ENCODE measurements at regions not wholly inside any gene's neighbourhood (a gene's known extent, or its start where the extent isn't known, plus 50 kb on each side); places are given as distances from the start of the nearest gene placed in this dataset.

DNA sequence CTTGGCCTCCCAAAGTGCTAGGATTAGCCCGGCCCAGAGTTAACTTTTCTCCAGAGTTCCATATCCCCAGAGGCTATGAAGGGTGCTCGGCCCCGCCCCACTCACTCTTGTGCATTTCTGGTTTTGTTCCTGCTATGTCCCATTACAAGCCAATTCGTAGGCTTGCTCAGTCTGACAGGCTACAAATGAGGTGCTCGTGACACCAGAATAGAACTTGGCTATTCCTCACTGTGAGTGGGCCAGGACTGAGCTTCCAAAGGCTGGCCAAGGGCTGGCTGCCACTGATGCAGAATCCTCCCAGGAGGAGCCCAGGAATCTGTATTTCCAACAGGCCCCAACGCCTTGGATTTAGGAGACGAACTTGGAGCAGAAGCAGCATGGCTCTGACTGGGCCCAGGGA lies 282.7 kb upstream of the C2CD4B start:
- Histone ChIP-seq H3K27ac (no peak overlapping the region), H3K4me3 (no peak overlapping the region), H3K27me3 (no peaks in the 10 kb centered on the region), H3K4me1 (peaks cover 4 to 44% (median 25%) of the 10 kb centered on the region in 4 donors), H3K36me3 (no peaks in the 10 kb centered on the region), H3K9me3 (no peaks in the 10 kb centered on the region)
- DNase-seq = no peak
- WGBS, 5 donors = 67 to 92% (median 90%) methylated on average over 7 of the region's 7 CpGs
- TF ChIP-seq, protein P1, sequence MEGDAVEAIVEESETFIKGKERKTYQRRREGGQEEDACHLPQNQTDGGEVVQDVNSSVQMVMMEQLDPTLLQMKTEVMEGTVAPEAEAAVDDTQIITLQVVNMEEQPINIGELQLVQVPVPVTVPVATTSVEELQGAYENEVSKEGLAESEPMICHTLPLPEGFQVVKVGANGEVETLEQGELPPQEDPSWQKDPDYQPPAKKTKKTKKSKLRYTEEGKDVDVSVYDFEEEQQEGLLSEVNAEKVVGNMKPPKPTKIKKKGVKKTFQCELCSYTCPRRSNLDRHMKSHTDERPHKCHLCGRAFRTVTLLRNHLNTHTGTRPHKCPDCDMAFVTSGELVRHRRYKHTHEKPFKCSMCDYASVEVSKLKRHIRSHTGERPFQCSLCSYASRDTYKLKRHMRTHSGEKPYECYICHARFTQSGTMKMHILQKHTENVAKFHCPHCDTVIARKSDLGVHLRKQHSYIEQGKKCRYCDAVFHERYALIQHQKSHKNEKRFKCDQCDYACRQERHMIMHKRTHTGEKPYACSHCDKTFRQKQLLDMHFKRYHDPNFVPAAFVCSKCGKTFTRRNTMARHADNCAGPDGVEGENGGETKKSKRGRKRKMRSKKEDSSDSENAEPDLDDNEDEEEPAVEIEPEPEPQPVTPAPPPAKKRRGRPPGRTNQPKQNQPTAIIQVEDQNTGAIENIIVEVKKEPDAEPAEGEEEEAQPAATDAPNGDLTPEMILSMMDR (IDR thresholded peaks at IDR 0.05) = no peak
- no peak for TF ChIP-seq POLR2A (IDR thresholded peaks at IDR 0.05)
- TF ChIP-seq POLR2AphosphoS5 (IDR thresholded peaks at IDR 0.05) = no peak
- no peak for TF ChIP-seq EP300 (IDR thresholded peaks at IDR 0.05)
- intact Hi-C loops (cut with DNase I; ENCODE audit: low total_unique reads) = no loop called here

DNA sequence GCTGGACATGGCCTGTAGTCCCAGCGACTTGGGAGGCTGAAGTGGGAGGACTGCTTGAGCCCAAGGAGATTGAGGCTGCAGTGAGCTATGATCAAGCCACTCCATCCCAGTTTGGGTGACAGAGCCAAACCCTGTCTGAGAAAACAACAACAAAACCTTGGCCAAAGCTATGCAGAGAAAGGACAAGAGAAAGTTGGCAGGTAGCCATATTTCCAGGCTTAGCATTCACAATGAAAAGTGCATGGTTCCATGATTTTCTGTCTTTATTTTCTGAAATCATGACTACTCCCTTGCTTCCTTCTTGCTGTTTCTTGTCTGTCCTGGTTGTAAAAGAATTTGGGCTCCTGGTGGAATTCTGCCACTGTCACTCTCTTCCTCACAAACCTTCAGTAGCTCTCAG lies 284.6 kb upstream of the C2CD4B start:
- no peak for DNase-seq
- Histone ChIP-seq H3K36me3 (no peaks in the 10 kb centered on the region), H3K27ac (no peak overlapping the region), H3K9me3 (no peaks in the 10 kb centered on the region), H3K27me3 (no peaks in the 10 kb centered on the region), H3K4me3 (no peak overlapping the region), H3K4me1 (peaks cover 10 to 57% (median 27%) of the 10 kb centered on the region in 4 donors)
- TF ChIP-seq, protein P1 (IDR thresholded peaks at IDR 0.05) = no peak
- TF ChIP-seq POLR2AphosphoS5 (IDR thresholded peaks at IDR 0.05) (no peak), POLR2A (IDR thresholded peaks at IDR 0.05) (no peak), EP300 (IDR thresholded peaks at IDR 0.05) (no peak)
- intact Hi-C loops (cut with DNase I; ENCODE audit: low total_unique reads) = no loop called here
- 68 to 95% (median 82%) methylated on average over 1 of the region's 1 CpG for WGBS, 5 donors

DNA sequence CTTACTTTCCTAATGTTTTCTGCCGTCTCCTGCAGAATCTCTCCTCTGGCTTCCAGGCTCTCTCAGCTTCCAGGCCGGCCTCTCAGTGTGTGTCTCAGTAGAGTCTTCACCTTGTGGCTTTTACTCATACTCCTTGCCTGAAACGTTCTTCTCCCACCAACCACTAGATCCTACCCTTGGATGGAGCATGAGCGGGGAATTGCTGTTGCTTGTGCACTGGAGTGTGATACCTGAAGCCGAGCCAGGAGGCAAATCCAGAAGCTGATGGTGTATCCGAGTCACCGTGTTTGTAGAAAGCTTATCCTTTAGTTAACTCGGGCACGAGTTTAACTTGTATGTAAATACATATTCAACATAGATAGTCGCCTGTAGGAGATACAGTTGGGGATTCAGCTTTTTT lies 285.0 kb upstream of the C2CD4B start:
- 71 to 82% (median 74%) methylated on average over 10 of the region's 10 CpGs for WGBS, 5 donors
- no peak for DNase-seq
- no peaks in the 10 kb centered on the region for H3K27me3 ChIP-seq
- H3K27ac ChIP-seq = no peak overlapping the region
- no peaks in the 10 kb centered on the region for H3K36me3 ChIP-seq
- H3K4me3 ChIP-seq = no peak overlapping the region
- no peaks in the 10 kb centered on the region for H3K9me3 ChIP-seq
- intact Hi-C loops (cut with DNase I; ENCODE audit: low total_unique reads) = no loop called here
- peaks cover 6 to 54% (median 26%) of the 10 kb centered on the region in 4 donors for H3K4me1 ChIP-seq
- TF ChIP-seq, protein P1 (IDR thresholded peaks at IDR 0.05) = no peak
- no peak for TF ChIP-seq POLR2A (IDR thresholded peaks at IDR 0.05)
- no peak for TF ChIP-seq POLR2AphosphoS5 (IDR thresholded peaks at IDR 0.05)
- TF ChIP-seq EP300 (IDR thresholded peaks at IDR 0.05) = no peak

DNA sequence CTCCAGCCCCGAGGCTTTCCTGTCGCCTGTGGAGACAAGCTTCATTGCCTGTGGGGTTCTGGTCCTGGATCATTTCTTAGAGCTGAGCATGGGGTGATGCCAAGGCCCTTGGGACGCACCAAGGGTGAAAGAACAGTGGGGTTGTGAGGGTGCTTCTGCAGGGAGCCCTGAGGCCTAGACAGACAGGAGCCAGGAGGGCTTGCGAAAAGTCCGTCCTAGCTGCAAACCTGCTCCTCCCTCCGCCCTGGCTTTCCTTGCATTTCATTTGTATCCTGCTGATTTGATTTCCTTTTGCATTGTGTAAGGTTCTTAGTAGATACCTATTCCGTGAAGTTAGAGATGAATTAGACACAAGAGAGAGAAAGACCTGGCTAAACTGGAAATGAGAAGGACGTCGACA lies 286.9 kb upstream of the C2CD4B start:
- Histone ChIP-seq H3K36me3 (no peaks in the 10 kb centered on the region), H3K27ac (no peak overlapping the region), H3K27me3 (no peaks in the 10 kb centered on the region), H3K4me3 (no peak overlapping the region), H3K4me1 (peaks cover 0 to 68% (median 28%) of the 10 kb centered on the region in 4 donors), H3K9me3 (no peaks in the 10 kb centered on the region)
- intact Hi-C loops (cut with DNase I; ENCODE audit: low total_unique reads) = no loop called here
- no peak for DNase-seq
- 84 to 94% (median 89%) methylated on average over 9 of the region's 9 CpGs for WGBS, 5 donors
- TF ChIP-seq POLR2AphosphoS5 (IDR thresholded peaks at IDR 0.05) (no peak), POLR2A (IDR thresholded peaks at IDR 0.05) (no peak), EP300 (IDR thresholded peaks at IDR 0.05) (no peak)
- TF ChIP-seq, protein P1 (IDR thresholded peaks at IDR 0.05) = no peak
